GM10266 (cell line): ENCODE measurements at regions not wholly inside any gene's neighbourhood (a gene's known extent, or its start where the extent isn't known, plus 50 kb on each side); places are given as distances from the start of the nearest gene placed in this dataset.
"Not testable (repeated sequence)": the region's sequence is repeated elsewhere in the genome, so short reads cannot be mapped to it uniquely, and the experiment has no call there.

ENCODE experiments used
- DNase-seq: peaks from one replicate; pipeline ENCODE4 v3.0.0; 2012; ENCODE audit errors: extremely low spot score
- CTCF ChIP-seq: IDR thresholded peaks from 2 replicates; pipeline ENCODE4 v1.5.1; 2012; ENCODE audit warnings: mild to moderate bottlenecking, low read depth; ENCODE audit not compliant: control insufficient read depth, insufficient read depth; ENCODE audit errors: missing control alignments

- no peak for DNase-seq
- no peak for TF ChIP-seq CTCF
These were observed 636.2 kb upstream of the CHAC2 start for GRCh38 chr2:53131416-53131815.

GRCh38 chr2:53130441-53130943 lies 637.1 kb upstream of the CHAC2 start:
- TF ChIP-seq CTCF: no peak
- DNase-seq: no peak

GRCh38 chr2:53129851-53130250 lies 637.8 kb upstream of the CHAC2 start:
- no peak for DNase-seq
- TF ChIP-seq CTCF: no peak

GRCh38 chr2:53127061-53127650 lies 640.4 kb upstream of the CHAC2 start:
- no peak for TF ChIP-seq CTCF
- DNase-seq: no peak

- DNase-seq: no peak
- TF ChIP-seq CTCF: no peak
These were observed 652.6 kb upstream of the CHAC2 start for GRCh38 chr2:53114991-53115390.

- TF ChIP-seq CTCF: no peak
These were observed 653.0 kb upstream of the CHAC2 start for GRCh38 chr2:53114582-53114981.

GRCh38 chr2:53112408-53112807 lies 655.2 kb upstream of the CHAC2 start:
- not testable (repeated sequence) for DNase-seq

More at GRCh38 chr2:53114582-53114981, 653.0 kb upstream of the CHAC2 start:
- no peak for DNase-seq

- no peak for TF ChIP-seq CTCF
- no peak for DNase-seq
These were observed 656.2 kb upstream of the CHAC2 start for GRCh38 chr2:53111406-53111805.
